ENCODE measurements at regions not wholly inside any gene's neighbourhood (a gene's known extent, or its start where the extent isn't known, plus 50 kb on each side); places are given as distances from the start of the nearest gene placed in this dataset.

GRCh38 chr4:159498446-159499115, 395.7 kb downstream of the RAPGEF2 start:
- no peaks in the 10 kb centered on the region for H3K36me3 Mint-ChIP-seq
- H3K9me3 Mint-ChIP-seq = no peaks in the 10 kb centered on the region
- POLR2A ChIA-PET = no interaction called here

DNA sequence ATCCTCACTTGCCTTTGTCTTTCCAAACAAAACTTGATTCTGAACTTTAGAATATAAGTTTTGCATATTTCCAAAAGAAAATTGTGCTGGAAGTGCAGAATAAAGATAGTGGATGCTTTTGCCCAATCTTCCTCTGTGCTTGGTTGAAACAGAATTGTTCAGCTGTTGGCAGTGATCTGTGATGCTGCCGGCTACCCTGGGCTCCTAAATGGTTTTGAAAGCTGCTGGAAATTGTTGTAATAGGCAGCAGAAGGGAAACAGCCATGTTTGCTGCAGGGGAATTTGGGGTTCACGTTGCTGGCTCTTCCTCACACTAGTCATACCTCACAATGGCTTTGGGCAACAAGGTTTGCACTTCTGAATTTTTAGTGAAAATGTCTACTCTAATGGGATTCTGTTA, 398.0 kb downstream of the RAPGEF2 start:
- POLR2A ChIA-PET = no interaction called here
- ATAC-seq (ENCODE audit: low read depth) (no peak), DNase-seq (no peak)
- peaks cover 5% of the 10 kb centered on the region for H3K27me3 Mint-ChIP-seq
- H3K9me3 Mint-ChIP-seq = no peaks in the 10 kb centered on the region
- no peaks in the 10 kb centered on the region for H3K4me1 Mint-ChIP-seq
- H3K27ac Mint-ChIP-seq = no peak overlapping the region
- H3K36me3 Mint-ChIP-seq = no peaks in the 10 kb centered on the region
- H3K4me3 Mint-ChIP-seq = no peak overlapping the region

More at GRCh38 chr4:159498446-159499115, 395.7 kb downstream of the RAPGEF2 start:
- no peak for DNase-seq
- ATAC-seq (ENCODE audit: low read depth) = no peak
- H3K27me3 Mint-ChIP-seq = no peaks in the 10 kb centered on the region
- no peak overlapping the region for H3K4me3 Mint-ChIP-seq
- no peak overlapping the region for H3K27ac Mint-ChIP-seq
- H3K4me1 Mint-ChIP-seq = no peaks in the 10 kb centered on the region

DNA sequence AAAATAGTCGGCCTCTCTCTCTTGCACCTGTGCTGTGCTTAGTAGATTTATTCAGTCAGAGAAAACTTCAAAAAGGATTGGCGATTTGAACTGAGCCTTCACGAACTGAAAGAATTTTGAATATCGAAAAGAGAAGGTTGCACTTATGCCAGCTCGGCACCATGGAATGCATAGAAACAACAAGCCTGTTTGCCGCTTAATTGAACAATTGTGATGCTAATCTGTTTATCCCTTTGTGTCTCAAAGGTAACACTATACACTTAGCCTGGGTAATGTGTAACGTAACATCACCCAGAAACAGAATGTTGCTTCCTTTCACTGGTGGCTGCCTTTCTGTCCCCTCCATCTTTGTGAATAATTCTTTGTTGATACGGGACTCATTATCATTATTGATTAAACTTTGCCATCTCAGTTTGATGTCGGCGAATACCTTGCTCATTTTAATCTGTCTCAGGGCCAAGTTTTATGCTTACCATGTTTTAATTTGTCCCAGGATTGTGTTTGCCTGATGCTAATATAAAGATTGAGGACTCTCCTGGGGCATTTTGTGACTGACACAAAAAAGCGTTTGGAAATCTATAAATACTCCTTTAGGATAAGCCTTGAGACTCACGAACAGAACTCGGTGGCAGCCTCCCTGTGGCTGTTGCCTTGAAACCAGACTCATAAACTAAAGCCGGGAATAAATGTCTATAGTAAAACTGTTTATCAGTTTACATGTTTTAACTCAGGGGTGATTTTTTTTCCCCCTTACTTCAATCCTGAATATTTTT, 400.5 kb downstream of the RAPGEF2 start:
- no peak for ATAC-seq (ENCODE audit: low read depth)
- Mint-ChIP-seq H3K27me3 (peaks cover 5% of the 10 kb centered on the region), H3K4me1 (no peaks in the 10 kb centered on the region), H3K27ac (no peak overlapping the region), H3K4me3 (no peak overlapping the region), H3K9me3 (no peaks in the 10 kb centered on the region), H3K36me3 (no peaks in the 10 kb centered on the region)
- POLR2A ChIA-PET = no interaction called here
- DNase-seq = no peak

- H3K27ac Mint-ChIP-seq = no peak overlapping the region
- H3K4me1 Mint-ChIP-seq = no peaks in the 10 kb centered on the region
These were observed 401.8 kb downstream of the RAPGEF2 start for GRCh38 chr4:159504684-159505083.

GRCh38 chr4:159505266-159505975, 402.5 kb downstream of the RAPGEF2 start:
- Mint-ChIP-seq H3K27ac (no peak overlapping the region), H3K4me3 (no peak overlapping the region), H3K4me1 (no peaks in the 10 kb centered on the region), H3K9me3 (no peaks in the 10 kb centered on the region), H3K27me3 (peaks cover 5% of the 10 kb centered on the region), H3K36me3 (no peaks in the 10 kb centered on the region)
- no peak for DNase-seq
- POLR2A ChIA-PET = no interaction called here
- no peak for ATAC-seq (ENCODE audit: low read depth)

More at GRCh38 chr4:159504684-159505083, 401.8 kb downstream of the RAPGEF2 start:
- POLR2A ChIA-PET = no interaction called here
- DNase-seq (no peak), ATAC-seq (ENCODE audit: low read depth) (no peak)
- Mint-ChIP-seq H3K36me3 (no peaks in the 10 kb centered on the region), H3K4me3 (no peak overlapping the region), H3K9me3 (no peaks in the 10 kb centered on the region), H3K27me3 (peaks cover 5% of the 10 kb centered on the region)

- Mint-ChIP-seq H3K36me3 (no peaks in the 10 kb centered on the region), H3K4me3 (no peak overlapping the region), H3K9me3 (no peaks in the 10 kb centered on the region), H3K27me3 (peaks cover 5% of the 10 kb centered on the region), H3K4me1 (no peaks in the 10 kb centered on the region), H3K27ac (no peak overlapping the region)
- POLR2A ChIA-PET = no interaction called here
- DNase-seq (no peak), ATAC-seq (ENCODE audit: low read depth) (no peak)
These were observed 404.1 kb downstream of the RAPGEF2 start for GRCh38 chr4:159506801-159507517.

DNA sequence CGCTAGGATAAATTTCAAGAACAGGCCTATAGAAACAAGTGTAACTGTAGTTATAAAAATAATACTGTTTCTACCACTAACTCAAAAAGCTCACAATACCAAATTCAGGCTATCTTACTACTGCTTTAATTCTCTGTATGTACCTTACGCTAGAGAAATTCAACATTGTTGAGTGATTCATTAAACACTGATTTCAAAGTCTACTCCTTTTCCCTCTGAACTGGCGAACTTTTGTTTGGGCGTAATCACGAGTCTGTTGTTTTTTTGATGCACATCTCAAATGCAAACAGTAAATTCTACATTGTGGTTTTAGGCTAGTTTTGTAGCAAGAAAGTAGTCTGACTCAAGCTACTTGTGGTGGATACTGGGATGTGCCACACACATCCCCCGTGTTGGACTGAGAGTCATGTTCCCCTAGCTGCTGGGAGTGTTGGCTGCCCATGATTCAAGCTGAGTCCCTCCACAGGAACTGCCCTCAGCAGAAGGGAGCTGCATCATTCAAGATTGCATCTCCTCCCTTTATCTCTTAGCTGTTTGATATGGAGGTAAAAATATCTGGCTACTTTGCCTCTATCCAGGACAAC, 406.1 kb downstream of the RAPGEF2 start:
- no peaks in the 10 kb centered on the region for H3K9me3 Mint-ChIP-seq
- ATAC-seq (ENCODE audit: low read depth) (no peak), DNase-seq (no peak)
- H3K4me3 Mint-ChIP-seq = no peak overlapping the region
- POLR2A ChIA-PET = no interaction called here
- no peak overlapping the region for H3K27ac Mint-ChIP-seq
- no peaks in the 10 kb centered on the region for H3K4me1 Mint-ChIP-seq
- H3K36me3 Mint-ChIP-seq = no peaks in the 10 kb centered on the region
- H3K27me3 Mint-ChIP-seq = peaks cover 4% of the 10 kb centered on the region

- H3K4me3 Mint-ChIP-seq = no peak overlapping the region
- H3K27me3 Mint-ChIP-seq = no peaks in the 10 kb centered on the region
- no peaks in the 10 kb centered on the region for H3K4me1 Mint-ChIP-seq
- POLR2A ChIA-PET = no interaction called here
- no peaks in the 10 kb centered on the region for H3K9me3 Mint-ChIP-seq
- H3K27ac Mint-ChIP-seq = no peak overlapping the region
- DNase-seq (no peak), ATAC-seq (ENCODE audit: low read depth) (no peak)
- H3K36me3 Mint-ChIP-seq = no peaks in the 10 kb centered on the region
These were observed 409.5 kb downstream of the RAPGEF2 start for GRCh38 chr4:159512348-159512747.

DNA sequence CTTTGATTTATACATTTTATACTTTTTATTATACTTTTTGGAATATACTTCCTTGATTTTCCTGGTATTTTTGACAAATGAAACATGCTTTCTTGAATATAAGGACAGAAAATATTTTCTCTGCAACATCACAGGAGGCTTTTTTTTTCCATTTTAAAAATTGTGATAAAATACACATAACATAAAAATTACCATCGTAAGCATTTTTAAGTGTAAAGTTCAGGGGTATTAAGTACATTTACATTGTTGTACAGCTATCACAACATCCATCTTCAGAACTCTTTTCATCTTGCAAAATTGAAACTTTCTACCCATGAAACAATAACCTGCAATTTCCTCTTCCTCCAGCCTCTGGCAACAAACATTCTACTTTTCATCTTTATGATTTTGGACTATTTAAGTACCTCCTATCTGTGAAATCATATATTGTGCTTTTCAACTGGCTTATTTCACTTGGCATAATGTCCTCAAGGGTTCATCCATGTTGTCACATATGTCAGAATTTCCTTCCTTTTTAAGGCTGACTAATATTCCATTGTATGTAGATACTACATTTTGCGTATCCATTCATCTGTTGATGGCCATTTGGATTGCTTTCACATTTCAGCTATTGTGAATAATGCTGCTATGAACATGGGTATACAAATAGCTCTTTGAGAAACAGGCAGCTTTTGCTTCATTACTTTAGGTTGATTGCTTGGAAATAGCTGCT, 412.6 kb downstream of the RAPGEF2 start:
- no peaks in the 10 kb centered on the region for H3K9me3 Mint-ChIP-seq
- H3K27ac Mint-ChIP-seq = no peak overlapping the region
- DNase-seq (no peak), ATAC-seq (ENCODE audit: low read depth) (no peak)
- no peaks in the 10 kb centered on the region for H3K4me1 Mint-ChIP-seq
- no peaks in the 10 kb centered on the region for H3K36me3 Mint-ChIP-seq
- no peak overlapping the region for H3K4me3 Mint-ChIP-seq
- POLR2A ChIA-PET = no interaction called here
- no peaks in the 10 kb centered on the region for H3K27me3 Mint-ChIP-seq

- Mint-ChIP-seq H3K27ac (no peak overlapping the region), H3K27me3 (no peaks in the 10 kb centered on the region), H3K36me3 (no peaks in the 10 kb centered on the region), H3K9me3 (no peaks in the 10 kb centered on the region), H3K4me1 (no peaks in the 10 kb centered on the region), H3K4me3 (no peak overlapping the region)
- DNase-seq (no peak), ATAC-seq (ENCODE audit: low read depth) (no peak)
- POLR2A ChIA-PET = no interaction called here
These were observed 413.8 kb downstream of the RAPGEF2 start for GRCh38 chr4:159516556-159517140.

- ATAC-seq (ENCODE audit: low read depth) (no peak), DNase-seq (no peak)
- H3K4me3 Mint-ChIP-seq = no peak overlapping the region
- H3K9me3 Mint-ChIP-seq = no peaks in the 10 kb centered on the region
- H3K27ac Mint-ChIP-seq = no peak overlapping the region
- H3K27me3 Mint-ChIP-seq = no peaks in the 10 kb centered on the region
- H3K36me3 Mint-ChIP-seq = no peaks in the 10 kb centered on the region
- POLR2A ChIA-PET = no interaction called here
- no peaks in the 10 kb centered on the region for H3K4me1 Mint-ChIP-seq
These were observed 417.2 kb downstream of the RAPGEF2 start for GRCh38 chr4:159520074-159520473.

- ATAC-seq (ENCODE audit: low read depth) (no peak), DNase-seq (no peak)
- POLR2A ChIA-PET = no interaction called here
- H3K36me3 Mint-ChIP-seq = no peaks in the 10 kb centered on the region
- no peaks in the 10 kb centered on the region for H3K4me1 Mint-ChIP-seq
- H3K9me3 Mint-ChIP-seq = peaks cover 5% of the 10 kb centered on the region
- no peaks in the 10 kb centered on the region for H3K27me3 Mint-ChIP-seq
- no peak overlapping the region for H3K27ac Mint-ChIP-seq
- H3K4me3 Mint-ChIP-seq = no peak overlapping the region
These were observed 423.3 kb downstream of the RAPGEF2 start for GRCh38 chr4:159526172-159526571.
